Neural crest cell (in vitro differentiated cells): ENCODE measurements at regions not wholly inside any gene's neighbourhood (a gene's known extent, or its start where the extent isn't known, plus 50 kb on each side); places are given as distances from the start of the nearest gene placed in this dataset.

ENCODE experiments used
- DNase-seq: peaks from one replicate; pipeline ENCODE4 v3.0.0; 2021; ENCODE audit warnings: low read depth, mixed read lengths, low spot score
- H3K27ac Mint-ChIP-seq: one replicate; pipeline ENCODE4 v1.8.0; 2021; ENCODE audit warnings: mild to moderate bottlenecking, mixed read lengths; ENCODE audit not compliant: unreplicated experiment
- H3K27me3 Mint-ChIP-seq: 2 replicates; pipeline ENCODE4 v1.8.0; 2021; ENCODE audit warnings: low read depth, mild to moderate bottlenecking, mixed read lengths
- H3K36me3 Mint-ChIP-seq: 2 replicates; pipeline ENCODE4 v1.8.0; 2021; ENCODE audit warnings: low read depth, mild to moderate bottlenecking, mixed read lengths
- H3K4me1 Mint-ChIP-seq: 2 replicates; pipeline ENCODE4 v1.8.0; 2021; ENCODE audit warnings: mixed read lengths
- H3K4me3 Mint-ChIP-seq: one replicate; pipeline ENCODE4 v1.8.0; 2021; ENCODE audit warnings: mild to moderate bottlenecking, mixed read lengths
- H3K9me3 Mint-ChIP-seq: 2 replicates; pipeline ENCODE4 v1.8.0; 2021; ENCODE audit warnings: mixed read lengths
- TF ChIP-seq, protein P1 (sequence below): fragments of 200-600 bp; sonication (generic); conservative IDR thresholded peaks from 2 replicates; pipeline ENCODE4 v1.5.0; 2021; ENCODE audit warnings: antibody characterized with exemption, mild to moderate bottlenecking

DNA sequence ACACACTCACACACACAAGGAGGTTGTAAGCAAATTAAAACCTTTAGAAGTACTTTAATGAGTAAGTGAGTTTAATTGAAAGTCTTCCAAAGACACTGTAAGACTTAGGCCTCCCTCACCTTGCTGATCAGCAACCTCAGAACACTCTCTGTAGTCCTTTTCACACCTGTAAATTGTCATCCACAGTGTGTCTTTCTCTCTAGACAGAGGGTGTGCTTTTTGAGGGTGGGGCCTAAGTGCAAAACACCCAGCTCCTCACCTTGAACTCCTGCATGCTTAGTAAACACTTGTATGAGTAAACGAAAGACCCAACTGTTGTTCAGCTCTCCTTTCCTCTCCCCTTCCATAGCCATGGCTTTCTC is 183.2 kb upstream of the IL12A start:
- Mint-ChIP-seq H3K36me3 (no peaks in the 10 kb centered on the region), H3K27ac (no peak overlapping the region), H3K9me3 (no peaks in the 10 kb centered on the region), H3K4me1 (no peaks in the 10 kb centered on the region), H3K4me3 (no peak overlapping the region), H3K27me3 (no peaks in the 10 kb centered on the region)
- TF ChIP-seq, protein P1, sequence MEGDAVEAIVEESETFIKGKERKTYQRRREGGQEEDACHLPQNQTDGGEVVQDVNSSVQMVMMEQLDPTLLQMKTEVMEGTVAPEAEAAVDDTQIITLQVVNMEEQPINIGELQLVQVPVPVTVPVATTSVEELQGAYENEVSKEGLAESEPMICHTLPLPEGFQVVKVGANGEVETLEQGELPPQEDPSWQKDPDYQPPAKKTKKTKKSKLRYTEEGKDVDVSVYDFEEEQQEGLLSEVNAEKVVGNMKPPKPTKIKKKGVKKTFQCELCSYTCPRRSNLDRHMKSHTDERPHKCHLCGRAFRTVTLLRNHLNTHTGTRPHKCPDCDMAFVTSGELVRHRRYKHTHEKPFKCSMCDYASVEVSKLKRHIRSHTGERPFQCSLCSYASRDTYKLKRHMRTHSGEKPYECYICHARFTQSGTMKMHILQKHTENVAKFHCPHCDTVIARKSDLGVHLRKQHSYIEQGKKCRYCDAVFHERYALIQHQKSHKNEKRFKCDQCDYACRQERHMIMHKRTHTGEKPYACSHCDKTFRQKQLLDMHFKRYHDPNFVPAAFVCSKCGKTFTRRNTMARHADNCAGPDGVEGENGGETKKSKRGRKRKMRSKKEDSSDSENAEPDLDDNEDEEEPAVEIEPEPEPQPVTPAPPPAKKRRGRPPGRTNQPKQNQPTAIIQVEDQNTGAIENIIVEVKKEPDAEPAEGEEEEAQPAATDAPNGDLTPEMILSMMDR, result no peak
- no peak for DNase-seq

DNA sequence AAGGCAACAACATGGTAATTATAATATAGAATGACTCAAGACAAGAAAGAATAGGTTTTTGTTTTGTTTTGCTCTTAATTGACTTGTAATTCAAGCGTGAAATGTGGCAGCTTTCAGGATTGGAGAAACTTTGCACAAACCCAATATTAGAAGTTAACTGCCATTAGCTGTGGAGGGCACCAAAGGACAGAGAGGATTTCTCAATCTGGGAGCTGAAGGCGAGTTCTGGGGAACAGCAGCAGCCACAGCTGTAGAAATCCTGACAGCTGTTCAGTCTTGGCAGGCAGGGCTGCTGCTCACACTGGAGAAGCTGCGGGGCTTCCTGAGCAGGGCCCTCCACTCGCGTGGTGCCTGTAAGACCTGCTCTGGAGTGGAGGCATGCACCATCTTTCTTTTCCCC is 182.2 kb upstream of the IL12A start:
- Mint-ChIP-seq H3K9me3 (no peaks in the 10 kb centered on the region), H3K27me3 (no peaks in the 10 kb centered on the region), H3K36me3 (no peaks in the 10 kb centered on the region), H3K4me1 (no peaks in the 10 kb centered on the region), H3K4me3 (no peak overlapping the region), H3K27ac (peak overlapping the region; percentile 57)
- DNase-seq, result no peak
- TF ChIP-seq, protein P1, result no peak

DNA sequence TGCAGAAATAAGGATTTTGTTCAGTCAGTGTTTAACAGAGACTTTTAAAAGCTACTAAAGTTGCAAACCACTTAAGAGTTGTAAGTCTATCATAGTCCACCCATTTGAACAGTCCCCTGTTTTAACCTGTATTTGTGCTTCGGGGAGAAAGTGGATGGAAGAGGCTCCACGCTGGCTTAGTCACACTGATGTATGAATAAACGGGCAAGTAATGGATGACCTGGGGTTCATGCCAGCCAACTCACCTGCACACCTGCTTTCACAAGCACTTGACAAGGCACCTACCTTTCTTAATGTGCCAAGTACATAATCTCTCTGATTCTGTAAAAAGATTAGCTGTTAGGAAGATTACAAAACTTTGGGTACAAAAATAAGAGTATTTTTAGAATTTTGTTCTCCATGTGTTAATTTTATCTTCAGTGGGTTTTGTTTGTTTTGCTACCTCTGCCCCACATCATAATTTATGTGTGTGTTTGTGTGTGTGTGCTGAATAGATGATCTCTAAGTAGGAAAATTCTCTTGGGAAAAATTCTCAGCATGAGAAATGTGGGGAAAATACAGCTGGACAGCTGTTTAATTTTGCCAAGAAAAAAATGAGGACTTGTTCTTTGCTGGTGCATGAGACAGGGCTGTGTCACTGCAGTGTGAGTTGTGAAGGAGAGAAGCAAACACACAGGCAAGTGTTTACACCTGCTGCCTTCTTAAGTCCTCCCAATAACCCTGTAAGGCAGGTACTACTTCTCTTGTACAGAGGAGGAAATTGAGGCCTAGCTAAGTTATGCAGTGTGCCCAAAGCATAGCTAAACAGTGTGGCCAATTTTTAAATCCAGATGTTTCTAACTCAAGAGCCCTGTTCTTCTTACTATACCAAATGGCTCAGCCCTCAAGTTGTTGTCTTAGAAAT is 181.2 kb upstream of the IL12A start:
- no peak overlapping the region for H3K27ac Mint-ChIP-seq
- no peak for DNase-seq

DNA sequence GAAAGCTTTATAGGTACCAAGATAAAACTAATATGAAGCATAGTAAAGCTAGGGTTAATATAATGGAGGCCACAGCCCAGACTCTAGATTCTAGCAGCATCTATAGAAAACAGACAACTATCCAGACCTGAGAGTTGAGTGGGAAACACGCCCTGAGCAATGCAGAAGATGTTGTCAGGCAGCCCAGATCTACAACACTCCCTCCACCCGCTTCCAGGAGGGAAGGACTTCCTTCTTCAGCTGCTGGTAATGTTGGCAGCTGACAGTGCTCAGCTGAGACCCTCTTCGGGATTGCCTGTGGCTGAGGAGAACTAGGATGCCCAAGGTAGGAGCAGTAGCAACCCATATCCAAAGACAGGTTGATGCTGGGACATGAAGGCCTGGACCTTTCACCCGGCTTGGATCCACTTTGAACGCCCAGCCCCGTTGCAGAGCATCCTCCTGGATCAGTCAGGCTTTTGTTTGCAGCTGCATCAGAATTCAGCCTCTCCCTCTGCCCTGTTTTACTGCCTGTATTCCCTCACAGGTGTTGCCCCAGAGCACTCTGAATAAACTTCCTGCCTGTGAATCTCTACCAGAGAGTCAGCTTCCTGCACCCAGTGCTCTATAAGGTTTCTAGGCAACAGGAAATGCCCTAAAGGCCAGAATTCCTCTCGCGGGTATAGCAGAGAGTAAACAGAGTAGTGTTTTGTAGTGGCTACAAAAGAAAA is 174.7 kb upstream of the IL12A start:
- no peak for DNase-seq
- Mint-ChIP-seq H3K27ac (peak overlapping the region; percentile 12), H3K27me3 (no peaks in the 10 kb centered on the region), H3K4me3 (no peak overlapping the region), H3K9me3 (no peaks in the 10 kb centered on the region), H3K36me3 (no peaks in the 10 kb centered on the region), H3K4me1 (peaks cover 32% of the 10 kb centered on the region)
- TF ChIP-seq, protein P1, result no peak

More for the DNA sequence above, 181.2 kb upstream of the IL12A start:
- no peaks in the 10 kb centered on the region for H3K27me3 Mint-ChIP-seq
- H3K9me3 Mint-ChIP-seq, result no peaks in the 10 kb centered on the region
- TF ChIP-seq, protein P1, result no peak
- no peaks in the 10 kb centered on the region for H3K36me3 Mint-ChIP-seq
- no peak overlapping the region for H3K4me3 Mint-ChIP-seq
- H3K4me1 Mint-ChIP-seq, result no peaks in the 10 kb centered on the region

DNA sequence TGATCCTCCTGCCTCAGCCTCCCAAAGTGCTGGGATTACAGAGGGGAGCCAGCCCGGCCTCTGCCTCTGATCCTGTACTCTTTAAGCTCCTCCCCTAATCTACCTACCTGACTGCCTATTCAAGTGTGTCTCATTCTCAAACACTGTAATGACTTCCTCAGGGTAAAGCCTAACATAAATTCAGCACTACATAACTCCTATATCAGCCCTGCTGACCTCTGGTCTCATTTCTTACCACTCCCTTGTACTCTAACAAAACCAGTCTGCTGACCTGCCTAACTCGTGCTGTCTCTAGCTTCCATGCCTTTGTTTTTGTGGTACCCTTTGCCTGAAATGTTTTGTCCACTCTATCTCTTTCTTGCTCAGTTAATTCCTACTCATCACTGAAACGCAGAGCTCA is 172.1 kb upstream of the IL12A start:
- Mint-ChIP-seq H3K27ac (no peak overlapping the region), H3K4me3 (no peak overlapping the region)
- TF ChIP-seq, protein P1, result no peak

More for the DNA sequence above, 172.1 kb upstream of the IL12A start:
- Mint-ChIP-seq H3K4me1 (peaks cover 32% of the 10 kb centered on the region), H3K9me3 (no peaks in the 10 kb centered on the region), H3K27me3 (no peaks in the 10 kb centered on the region), H3K36me3 (no peaks in the 10 kb centered on the region)
- no peak for DNase-seq
